ENCODE measurements at regions not wholly inside any gene's neighbourhood (a gene's known extent, or its start where the extent isn't known, plus 50 kb on each side); places are given as distances from the start of the nearest gene placed in this dataset.
A peak's percentile ranks its signal among the peaks of the same experiment; 100 is the strongest.

DNA sequence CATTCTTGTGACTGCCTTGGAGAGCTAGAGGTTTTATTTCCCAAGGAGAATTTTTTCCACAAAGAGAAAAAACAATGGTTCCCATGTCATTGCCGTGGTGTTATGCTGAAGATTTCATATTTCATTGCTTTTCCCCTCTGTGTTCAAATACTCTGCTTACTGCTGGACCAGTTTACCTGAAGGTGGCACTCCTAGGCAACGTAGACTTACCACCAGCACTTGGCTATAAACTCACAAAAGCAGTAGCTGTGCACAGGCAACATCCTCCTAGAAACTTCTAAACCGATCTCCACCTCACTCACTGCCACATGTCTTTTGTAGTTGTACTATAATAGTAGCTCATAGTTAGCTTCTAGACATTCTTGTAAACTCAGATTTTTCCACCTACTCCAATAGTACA is 1319.7 kb upstream of the CRIM1 start:
- Histone ChIP-seq H3K27me3 (no peaks in the 10 kb centered on the region), H3K36me3 (no peaks in the 10 kb centered on the region), H3K4me3 (no peak overlapping the region), H3K4me1 (ENCODE audit: low read depth) (no peaks in the 10 kb centered on the region), H3K9me3 (ENCODE audit: low read depth) (no peaks in the 10 kb centered on the region), H3K27ac (no peak overlapping the region)
- DNase-seq (ENCODE audit: low read depth in 1 of 2, low spot score in 1 of 2), result peak in 1 of 2 donors; percentile 1
- TF ChIP-seq CTCF (IDR thresholded peaks at IDR 0.05; ENCODE audit: low read depth, low read length), result no peak

GRCh38 chr2:35033748-35034147 is 1321.8 kb upstream of the CRIM1 start:
- TF ChIP-seq CTCF (IDR thresholded peaks at IDR 0.05; ENCODE audit: low read depth, low read length), result no peak
- Histone ChIP-seq H3K27ac (no peak overlapping the region), H3K9me3 (ENCODE audit: low read depth) (no peaks in the 10 kb centered on the region), H3K4me3 (no peak overlapping the region), H3K4me1 (ENCODE audit: low read depth) (no peaks in the 10 kb centered on the region), H3K36me3 (no peaks in the 10 kb centered on the region), H3K27me3 (no peaks in the 10 kb centered on the region)
- no peak for DNase-seq (ENCODE audit: low read depth in 1 of 2, low spot score in 1 of 2)

GRCh38 chr2:35023545-35023944 is 1332.0 kb upstream of the CRIM1 start:
- Histone ChIP-seq H3K9me3 (ENCODE audit: low read depth) (no peaks in the 10 kb centered on the region), H3K27ac (no peak overlapping the region), H3K4me1 (ENCODE audit: low read depth) (no peaks in the 10 kb centered on the region), H3K27me3 (no peaks in the 10 kb centered on the region), H3K4me3 (no peak overlapping the region), H3K36me3 (no peaks in the 10 kb centered on the region)
- no peak for TF ChIP-seq CTCF (IDR thresholded peaks at IDR 0.05; ENCODE audit: low read depth, low read length)
- no peak for DNase-seq (ENCODE audit: low read depth in 1 of 2, low spot score in 1 of 2)

DNA sequence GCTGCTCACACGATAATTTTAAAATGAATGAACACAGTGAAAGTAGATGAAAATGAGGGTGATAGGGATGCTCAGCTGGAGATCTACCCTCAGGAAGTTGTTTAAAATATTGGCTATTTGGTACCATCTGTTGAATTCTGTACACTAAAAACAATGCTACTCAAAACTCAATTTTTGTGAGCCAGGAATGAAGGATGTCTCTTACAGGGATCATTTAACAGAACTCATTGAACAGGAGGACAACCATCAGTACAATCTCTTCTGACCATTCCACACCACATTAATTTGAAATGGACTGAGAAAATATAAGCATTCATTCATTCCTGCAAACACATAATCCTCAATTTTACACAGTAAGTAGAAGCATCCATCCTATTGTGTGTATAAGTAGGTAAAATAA is 1355.1 kb upstream of the CRIM1 start:
- Histone ChIP-seq H3K27ac (no peak overlapping the region), H3K36me3 (no peaks in the 10 kb centered on the region), H3K9me3 (ENCODE audit: low read depth) (no peaks in the 10 kb centered on the region), H3K4me3 (no peak overlapping the region), H3K27me3 (no peaks in the 10 kb centered on the region), H3K4me1 (ENCODE audit: low read depth) (no peaks in the 10 kb centered on the region)
- DNase-seq (ENCODE audit: low read depth in 1 of 2, low spot score in 1 of 2), result no peak
- no peak for TF ChIP-seq CTCF (IDR thresholded peaks at IDR 0.05; ENCODE audit: low read depth, low read length)

DNA sequence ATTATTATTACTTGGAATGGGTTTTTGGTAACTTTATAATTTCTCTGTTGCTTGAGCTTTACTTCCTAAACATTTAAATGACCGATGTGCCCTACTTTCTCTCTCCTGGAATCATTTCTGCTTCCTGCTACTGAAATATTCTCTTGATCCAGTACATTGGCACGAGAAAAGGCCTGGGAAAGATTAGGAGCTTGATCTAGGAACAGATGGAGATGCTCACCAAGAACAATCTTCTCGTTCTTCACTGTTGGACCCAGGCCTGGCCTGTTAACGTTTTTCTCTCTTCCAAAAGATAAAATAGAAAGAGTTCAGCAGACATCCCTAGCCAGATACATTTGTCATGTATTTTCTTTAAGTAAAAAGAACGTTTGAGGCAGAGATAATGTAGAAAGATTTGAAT is 1356.8 kb upstream of the CRIM1 start:
- Histone ChIP-seq H3K27ac (no peak overlapping the region), H3K36me3 (no peaks in the 10 kb centered on the region), H3K4me3 (no peak overlapping the region), H3K4me1 (ENCODE audit: low read depth) (no peaks in the 10 kb centered on the region), H3K27me3 (no peaks in the 10 kb centered on the region), H3K9me3 (ENCODE audit: low read depth) (no peaks in the 10 kb centered on the region)
- DNase-seq (ENCODE audit: low read depth in 1 of 2, low spot score in 1 of 2), result no peak
- no peak for TF ChIP-seq CTCF (IDR thresholded peaks at IDR 0.05; ENCODE audit: low read depth, low read length)

- Histone ChIP-seq H3K4me3 (no peak overlapping the region), H3K4me1 (ENCODE audit: low read depth) (no peaks in the 10 kb centered on the region), H3K36me3 (no peaks in the 10 kb centered on the region), H3K27me3 (no peaks in the 10 kb centered on the region), H3K27ac (no peak overlapping the region), H3K9me3 (ENCODE audit: low read depth) (no peaks in the 10 kb centered on the region)
- DNase-seq (ENCODE audit: low read depth in 1 of 2, low spot score in 1 of 2), result no peak
- TF ChIP-seq CTCF (IDR thresholded peaks at IDR 0.05; ENCODE audit: low read depth, low read length), result no peak
Observed at GRCh38 chr2:34997779-34998178, 1357.8 kb upstream of the CRIM1 start.
